ENCODE measurements at regions not wholly inside any gene's neighbourhood (a gene's known extent, or its start where the extent isn't known, plus 50 kb on each side); places are given as distances from the start of the nearest gene placed in this dataset.

DNA sequence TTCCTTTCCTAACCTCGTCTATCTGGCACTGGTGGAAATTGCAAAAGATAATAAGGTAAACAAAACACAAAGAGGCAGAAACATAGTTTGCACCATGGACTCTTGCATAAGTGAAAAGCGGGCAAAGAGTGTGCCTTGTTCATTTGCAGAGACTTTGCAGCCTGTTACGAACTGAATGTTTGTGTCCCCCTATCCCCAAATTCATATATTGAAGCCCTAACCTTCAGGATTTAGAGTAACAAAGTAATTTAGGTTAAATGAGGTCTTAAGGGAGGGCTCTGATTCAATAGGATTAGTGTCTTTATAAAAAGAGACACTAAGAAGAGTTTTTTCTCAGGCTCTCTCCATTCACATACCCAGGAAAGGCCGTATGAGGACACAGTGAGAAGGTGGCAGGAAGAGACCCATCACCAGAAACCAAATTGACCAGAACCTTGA, 52.1 kb upstream of the FAM169A start:
- H3K27ac ChIP-seq = no peak overlapping the region
- peaks cover 0 to 6% (median 0%) of the 10 kb centered on the region in 11 donors for H3K9me3 ChIP-seq
- no peak overlapping the region for H3K4me3 ChIP-seq
- TF ChIP-seq, protein P1, sequence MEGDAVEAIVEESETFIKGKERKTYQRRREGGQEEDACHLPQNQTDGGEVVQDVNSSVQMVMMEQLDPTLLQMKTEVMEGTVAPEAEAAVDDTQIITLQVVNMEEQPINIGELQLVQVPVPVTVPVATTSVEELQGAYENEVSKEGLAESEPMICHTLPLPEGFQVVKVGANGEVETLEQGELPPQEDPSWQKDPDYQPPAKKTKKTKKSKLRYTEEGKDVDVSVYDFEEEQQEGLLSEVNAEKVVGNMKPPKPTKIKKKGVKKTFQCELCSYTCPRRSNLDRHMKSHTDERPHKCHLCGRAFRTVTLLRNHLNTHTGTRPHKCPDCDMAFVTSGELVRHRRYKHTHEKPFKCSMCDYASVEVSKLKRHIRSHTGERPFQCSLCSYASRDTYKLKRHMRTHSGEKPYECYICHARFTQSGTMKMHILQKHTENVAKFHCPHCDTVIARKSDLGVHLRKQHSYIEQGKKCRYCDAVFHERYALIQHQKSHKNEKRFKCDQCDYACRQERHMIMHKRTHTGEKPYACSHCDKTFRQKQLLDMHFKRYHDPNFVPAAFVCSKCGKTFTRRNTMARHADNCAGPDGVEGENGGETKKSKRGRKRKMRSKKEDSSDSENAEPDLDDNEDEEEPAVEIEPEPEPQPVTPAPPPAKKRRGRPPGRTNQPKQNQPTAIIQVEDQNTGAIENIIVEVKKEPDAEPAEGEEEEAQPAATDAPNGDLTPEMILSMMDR (IDR thresholded peaks at IDR 0.05) = no peak
- no peaks in the 10 kb centered on the region for H3K4me1 ChIP-seq
- ATAC-seq = no peak
- no peaks in the 10 kb centered on the region for H3K36me3 ChIP-seq
- WGBS, 2 donors = 77 to 83% methylated on average over 4 of the region's 4 CpGs
- no peak for DNase-seq
- intact Hi-C loops (cut with DNase I) = loop anchor here in 9 of 10 donors (2.0 to 10.0 kb wide), 9 partner anchors 143 to 1013 kb away; partner anchors contain the start of genes GFM2 (in 8 of the 9) and NSA2 (in 8 of the 9)
- H3K27me3 ChIP-seq = peaks cover 0 to 8% (median 0%) of the 10 kb centered on the region in 7 donors

DNA sequence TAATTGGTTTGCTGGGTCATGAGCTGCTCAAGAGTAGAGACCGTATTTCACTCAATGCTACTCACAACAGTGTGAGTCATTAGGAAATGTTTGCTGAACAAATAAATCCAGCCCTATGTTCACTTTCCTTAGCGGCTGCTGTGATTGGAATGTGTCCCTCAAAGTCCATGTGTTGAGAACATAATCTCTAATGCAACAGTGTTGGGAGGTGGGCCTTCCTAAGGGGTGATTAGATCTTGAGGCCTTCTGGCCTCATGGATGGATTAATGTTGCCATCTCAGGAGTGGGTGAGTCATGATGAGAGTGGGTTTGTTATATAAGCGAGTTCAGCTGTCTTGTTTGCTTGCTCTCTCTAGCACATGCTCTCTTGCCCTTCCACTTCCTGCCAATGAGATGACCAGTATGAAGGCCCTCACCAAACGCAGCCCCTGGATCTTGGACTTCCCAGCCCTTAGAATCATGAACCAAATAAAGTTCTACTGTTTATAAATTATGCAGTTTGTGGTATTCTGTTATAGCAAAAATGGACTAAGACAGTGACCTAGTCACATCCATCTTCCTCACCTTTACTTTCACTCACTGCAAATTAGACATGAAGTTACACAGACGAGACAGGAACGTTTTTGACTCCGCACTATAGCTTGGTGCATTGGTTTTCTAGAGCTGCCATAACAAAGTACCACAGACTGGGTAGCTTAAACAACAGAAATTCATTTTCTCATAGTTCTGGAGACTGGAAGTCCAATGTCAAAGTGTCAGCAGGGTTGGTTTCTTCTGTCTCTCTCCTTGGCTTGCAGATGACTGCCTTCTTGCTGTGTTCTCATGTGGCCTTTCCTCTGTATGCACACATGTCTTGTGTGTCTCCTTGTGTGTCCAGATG, 50.9 kb upstream of the FAM169A start:
- intact Hi-C loops (cut with DNase I) = loop anchor here in 8 of 10 donors (5.0 to 10.0 kb wide), 7 partner anchors 142 to 1012 kb away; partner anchors contain the start of genes GFM2 (in 7 of the 8) and NSA2 (in 7 of the 8)
- no peak overlapping the region for H3K4me3 ChIP-seq
- ATAC-seq (no peak), DNase-seq (no peak)
- WGBS, 2 donors = 85 to 87% methylated on average over 7 of the region's 7 CpGs
- H3K9me3 ChIP-seq = peaks cover 0 to 6% (median 0%) of the 10 kb centered on the region in 11 donors
- TF ChIP-seq, protein P1 (IDR thresholded peaks at IDR 0.05) = no peak
- H3K27ac ChIP-seq = no peak overlapping the region
- no peaks in the 10 kb centered on the region for H3K4me1 ChIP-seq
- no peaks in the 10 kb centered on the region for H3K36me3 ChIP-seq
- peaks cover 0 to 8% (median 3%) of the 10 kb centered on the region in 7 donors for H3K27me3 ChIP-seq
